Stimulated activated CD8-positive, alpha-beta memory T cell treated with anti-CD3 and anti-CD28 coated beads, Interleukin-15, amount 100 ng/mL, for 48 hours (primary cell): ENCODE measurements at regions not wholly inside any gene's neighbourhood (a gene's known extent, or its start where the extent isn't known, plus 50 kb on each side); places are given as distances from the start of the nearest gene placed in this dataset.
"Not testable (repeated sequence)": the region's sequence is repeated elsewhere in the genome, so short reads cannot be mapped to it uniquely, and the experiment has no call there.

Source experiments
- DNase-seq, 2 donors: peaks; one replicate each; pipeline ENCODE4 v3.0.0-alpha.2; 2020; ENCODE audit warnings: low read depth in 2 of 2

- DNase-seq: no peak
These were observed 271.7 kb upstream of the C1orf174 start for GRCh38 chr1:4171480-4172450.

- no peak for DNase-seq
These were observed 272.9 kb upstream of the C1orf174 start for GRCh38 chr1:4172644-4173599.

DNA sequence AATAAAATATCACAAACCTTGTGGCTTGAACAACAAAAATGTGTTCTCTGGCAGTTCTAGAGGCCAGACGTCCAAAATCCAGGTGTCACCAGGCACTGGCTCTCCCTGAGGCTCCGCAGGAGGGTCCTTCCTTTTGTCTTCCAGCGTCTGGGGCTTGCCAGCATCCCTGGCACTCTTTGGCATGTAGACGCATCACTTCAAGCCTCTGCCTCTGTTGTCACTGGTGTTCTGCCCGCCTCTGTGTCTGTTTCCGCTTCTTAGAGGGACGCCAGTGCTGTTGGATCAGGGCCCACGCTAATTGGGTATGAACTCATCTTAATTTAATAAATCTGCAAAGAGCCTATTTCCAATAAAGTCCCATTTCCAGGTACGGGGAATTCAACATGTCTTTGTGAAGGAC, 273.7 kb upstream of the C1orf174 start:
- DNase-seq: no peak

DNA sequence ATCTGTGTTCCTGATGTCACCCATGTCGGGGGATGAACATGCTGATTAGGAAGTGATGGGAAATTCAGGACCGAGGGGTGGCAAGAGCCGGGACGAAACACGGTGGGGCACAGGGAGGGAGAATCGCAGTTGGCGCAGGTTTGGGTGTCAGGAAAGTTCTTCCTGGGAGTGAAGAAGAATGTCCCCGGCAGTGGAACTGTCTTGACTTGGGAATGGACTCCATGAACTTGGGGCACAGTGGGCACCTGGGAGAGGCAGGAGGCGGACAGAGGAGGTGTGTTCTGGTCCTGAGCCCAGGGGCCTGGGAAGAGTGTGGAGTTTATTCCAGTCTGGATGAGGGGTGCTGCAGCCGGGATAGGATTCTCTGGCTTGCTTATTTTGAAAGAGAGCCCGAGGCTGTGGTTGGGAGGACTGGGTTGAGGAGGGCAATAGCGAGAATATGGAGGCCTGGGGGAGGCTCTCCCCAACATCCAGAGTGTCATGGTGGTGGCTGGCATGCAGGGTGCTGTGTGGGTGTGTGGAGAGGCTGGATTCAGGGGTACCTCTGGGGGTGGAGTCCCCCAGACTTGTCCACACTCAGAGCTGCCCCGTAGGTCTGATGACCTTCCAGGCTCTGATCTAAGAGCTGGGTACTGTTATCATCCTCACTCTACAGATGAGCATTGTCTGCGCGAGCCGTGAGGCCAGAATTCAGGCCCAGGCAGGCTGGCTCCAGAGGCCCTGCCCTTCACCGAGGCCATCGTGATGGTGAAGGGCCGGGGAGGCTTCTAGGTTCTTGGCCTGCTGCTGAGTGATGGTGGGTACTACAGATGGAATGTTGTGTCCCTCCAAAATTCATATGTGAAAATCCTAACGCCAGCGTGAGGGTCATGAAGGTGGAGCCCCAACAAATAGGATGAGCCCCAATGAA, 274.5 kb upstream of the C1orf174 start:
- DNase-seq: no peak

DNA sequence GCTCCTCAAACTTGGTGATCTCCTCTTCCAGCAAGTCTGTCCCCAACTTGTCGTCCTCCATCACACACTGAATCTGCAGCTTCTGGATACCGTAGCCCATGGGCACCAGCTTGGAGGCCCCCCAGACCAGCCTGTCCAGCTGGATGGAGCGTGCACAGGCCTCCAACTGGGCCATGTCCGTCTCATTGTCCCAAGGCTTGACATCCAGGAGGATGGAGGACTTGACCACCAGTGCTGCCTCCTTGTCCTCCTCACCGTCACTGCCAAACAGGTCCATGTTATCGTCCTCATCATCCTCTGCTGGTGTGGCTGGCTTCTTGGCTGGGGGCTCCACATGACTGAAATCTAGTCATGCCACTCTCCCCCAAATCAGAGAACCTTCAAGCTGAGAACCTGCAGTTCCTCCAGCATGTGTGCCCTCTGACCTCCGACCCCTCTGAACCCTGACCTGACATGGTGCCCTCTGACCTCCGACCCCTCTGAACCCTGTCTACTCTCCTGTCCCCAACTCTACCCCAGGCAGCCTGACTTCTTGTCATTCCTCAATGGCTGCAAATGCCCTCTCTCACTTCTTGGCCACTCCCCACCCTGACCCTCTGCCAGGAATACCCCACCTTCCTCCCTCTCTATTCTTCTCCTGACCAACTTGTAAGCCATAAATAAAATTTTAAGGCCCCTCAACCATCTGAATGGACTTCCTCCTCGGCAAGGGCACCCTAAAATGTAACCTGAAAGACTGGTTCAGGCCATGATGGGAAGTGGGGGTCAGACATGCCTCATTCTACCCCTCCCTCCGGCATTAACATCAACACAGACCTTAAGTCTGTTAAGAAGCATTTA, 275.7 kb upstream of the C1orf174 start:
- no peak for DNase-seq

DNA sequence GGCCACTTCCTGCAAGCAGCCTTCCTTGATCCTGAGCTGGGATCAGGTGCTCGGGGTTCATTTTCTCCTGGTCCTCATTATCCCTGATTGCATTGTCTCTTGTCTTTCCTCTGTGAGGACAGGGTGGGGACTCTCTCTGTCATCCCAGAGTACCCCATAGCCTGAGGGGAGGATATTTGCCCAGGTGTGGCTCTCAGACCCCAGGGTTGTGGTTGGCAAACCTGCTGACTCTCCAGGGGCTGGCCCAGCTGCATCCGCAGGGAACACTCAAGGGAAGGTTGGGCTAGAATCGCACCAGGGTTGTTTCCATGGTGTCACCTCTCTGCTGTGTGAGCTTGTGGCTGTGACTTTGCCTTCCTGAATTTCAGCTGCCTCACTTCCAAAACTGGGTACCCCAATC, 276.8 kb upstream of the C1orf174 start:
- no peak for DNase-seq

DNA sequence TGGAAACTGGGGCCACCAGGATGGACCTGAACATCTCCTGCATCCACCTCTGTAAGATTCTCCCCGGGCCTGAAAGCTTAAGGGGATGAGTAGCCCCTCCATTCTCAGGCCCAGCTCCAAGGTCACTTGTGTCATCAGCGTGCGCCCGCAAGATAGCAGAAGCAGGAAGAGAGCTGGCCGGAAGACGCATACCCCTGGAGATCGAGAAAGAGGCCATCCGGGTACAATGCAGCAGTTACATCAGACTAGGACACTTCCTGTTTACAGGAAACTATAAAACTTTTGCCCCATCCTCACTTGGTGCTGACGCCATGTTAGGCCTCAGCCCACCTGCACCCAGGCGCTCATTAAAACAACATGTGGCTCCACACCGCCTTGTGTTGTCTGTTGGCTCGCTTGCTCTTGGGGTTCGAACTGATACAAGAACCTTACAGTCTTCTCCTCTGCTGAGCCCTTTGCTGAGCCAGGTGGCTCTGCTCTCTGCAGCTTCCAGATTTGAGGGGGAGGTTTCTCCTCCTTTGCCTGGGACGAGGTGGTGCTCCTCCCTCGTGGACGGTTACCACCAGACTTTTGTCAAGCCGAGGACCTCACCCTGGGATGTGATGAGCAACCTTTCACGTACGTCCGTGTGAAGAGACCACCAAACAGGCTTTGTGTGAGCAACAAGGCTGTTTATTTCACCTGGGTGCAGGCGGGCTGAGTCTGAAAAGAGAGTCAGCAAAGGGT, 277.5 kb upstream of the C1orf174 start:
- no peak for DNase-seq

DNA sequence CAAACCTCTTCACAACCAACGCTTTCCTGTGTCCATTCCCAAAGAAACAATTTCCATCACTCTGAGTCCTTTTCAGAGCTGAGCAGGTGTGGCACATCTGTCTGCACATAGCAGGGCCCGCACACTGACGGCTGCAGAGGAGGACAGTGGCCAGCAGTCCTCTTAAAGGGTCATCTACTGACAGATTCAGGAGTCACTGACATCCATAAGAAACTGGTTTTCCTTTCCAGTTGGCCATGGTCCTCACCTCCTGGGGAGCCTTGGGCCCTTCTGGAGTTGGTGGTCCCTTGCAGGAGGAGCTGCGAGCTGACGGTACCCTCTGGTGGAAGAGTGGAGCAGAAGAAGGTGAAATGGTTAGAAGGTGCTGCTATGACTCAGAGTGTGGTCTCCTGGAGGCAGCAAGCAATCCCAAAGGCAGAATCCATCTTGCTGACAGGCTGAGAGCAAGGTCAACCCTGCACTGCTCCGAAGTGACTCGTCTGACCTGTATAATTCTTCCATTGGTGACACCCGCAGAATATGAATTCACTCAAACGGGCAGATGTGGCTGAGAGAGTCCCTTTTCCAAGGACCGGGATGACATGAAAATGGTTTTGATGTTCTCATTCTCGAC, 278.5 kb upstream of the C1orf174 start:
- DNase-seq: no peak

DNA sequence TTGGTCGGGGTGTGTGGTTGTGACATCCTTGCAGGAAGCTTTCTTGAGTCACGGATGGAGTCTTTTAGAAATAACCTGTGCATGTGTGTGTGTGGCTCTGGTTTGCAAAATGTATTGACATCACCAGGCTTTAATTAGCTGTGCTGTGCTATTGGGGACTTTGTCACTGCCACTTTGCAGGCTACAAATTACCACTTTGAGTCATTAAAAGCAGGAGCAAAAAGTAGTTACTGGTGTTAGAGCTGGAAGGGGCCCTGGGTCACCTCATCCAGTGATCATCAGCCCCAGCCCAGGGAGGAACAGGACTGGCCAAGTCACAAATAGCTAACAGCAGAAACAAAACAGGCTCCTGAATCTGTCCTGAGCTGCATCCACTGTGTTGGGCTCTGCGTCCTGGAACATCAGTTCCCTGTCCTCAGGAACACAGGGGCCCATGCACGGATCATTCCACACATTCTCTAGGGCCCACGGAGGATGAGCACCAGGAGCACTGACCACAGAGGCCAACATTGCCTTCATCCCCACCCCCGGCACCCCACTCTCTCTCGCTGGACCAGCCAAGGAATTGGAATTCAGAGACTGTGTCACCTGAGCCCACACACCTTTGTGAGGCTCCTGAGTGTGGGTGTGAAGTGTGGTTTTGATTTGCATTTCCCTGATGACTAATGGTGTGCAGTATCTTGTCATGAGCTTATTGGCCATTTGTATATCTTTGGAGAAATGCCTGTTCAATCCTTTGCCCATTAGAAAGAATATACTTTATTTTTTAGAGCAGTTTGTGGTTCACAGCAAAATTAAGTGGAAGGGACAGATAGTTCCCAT, 280.1 kb upstream of the C1orf174 start:
- DNase-seq: no peak

- not testable (repeated sequence) for DNase-seq
These were observed 286.4 kb upstream of the C1orf174 start for GRCh38 chr1:4186486-4186885.

- no peak for DNase-seq
These were observed 303.4 kb upstream of the C1orf174 start for GRCh38 chr1:4203501-4203900.

GRCh38 chr1:4207183-4207582, 307.1 kb upstream of the C1orf174 start:
- no peak for DNase-seq

GRCh38 chr1:4207842-4208692, 308.0 kb upstream of the C1orf174 start:
- DNase-seq: no peak

GRCh38 chr1:4210043-4210442, 310.0 kb upstream of the C1orf174 start:
- no peak for DNase-seq

GRCh38 chr1:4212796-4213195, 312.7 kb upstream of the C1orf174 start:
- no peak for DNase-seq

DNA sequence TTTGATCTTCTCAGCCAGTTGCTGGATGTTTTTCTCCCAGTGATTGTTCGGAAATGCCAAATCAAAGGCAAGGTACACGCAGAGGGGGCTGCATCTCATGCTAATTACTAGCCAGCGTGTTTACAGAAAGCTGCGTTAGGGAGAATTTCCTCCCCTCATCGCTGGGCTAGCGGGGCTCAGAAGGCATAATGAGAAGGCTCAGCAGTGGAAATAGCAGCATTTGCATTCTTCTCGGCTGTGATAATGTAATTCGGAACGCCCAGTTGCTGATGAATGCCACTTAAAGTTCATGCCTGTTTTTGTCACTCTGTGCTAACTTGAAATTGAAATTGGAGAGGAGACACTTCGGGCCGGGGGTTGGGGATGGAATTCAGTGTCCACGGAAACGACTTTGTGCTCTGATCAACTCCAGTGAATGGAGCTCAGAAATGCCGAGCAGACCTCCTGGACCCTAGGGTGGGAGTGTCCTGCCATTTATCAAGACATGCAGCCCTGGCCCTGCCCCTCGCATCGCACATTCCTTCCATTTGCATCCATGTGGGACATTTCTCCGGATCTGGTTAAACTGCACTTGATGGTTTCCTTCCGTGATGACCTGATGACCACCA, 313.4 kb upstream of the C1orf174 start:
- DNase-seq: no peak

DNA sequence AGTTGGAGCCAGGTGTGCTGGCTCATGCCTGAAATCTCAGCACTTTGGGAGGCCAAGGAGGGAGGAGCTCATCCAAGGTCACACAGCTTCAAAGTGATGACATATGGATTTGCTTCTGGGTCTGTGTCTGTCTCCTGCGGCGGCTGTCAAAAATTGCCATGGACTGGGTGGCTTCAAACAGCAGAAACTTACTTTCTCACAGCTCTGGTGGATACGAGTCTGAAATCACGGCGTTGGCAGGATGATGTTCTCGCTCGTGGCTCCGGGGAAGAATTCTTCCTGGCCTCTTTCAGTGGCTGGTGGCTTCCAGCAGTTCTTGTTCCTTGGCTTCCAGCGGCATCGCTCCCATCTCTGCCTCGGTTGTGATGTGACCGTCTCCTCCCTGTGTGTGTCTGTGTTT, 314.8 kb upstream of the C1orf174 start:
- no peak for DNase-seq
